ENCODE measurements at regions not wholly inside any gene's neighbourhood (a gene's known extent, or its start where the extent isn't known, plus 50 kb on each side); places are given as distances from the start of the nearest gene placed in this dataset.

GRCh38 chr22:48566741-48567140 lies 1260.9 kb downstream of the BRD1 start:
- H3K4me1 ChIP-seq = peaks cover 0 to 10% (median 5%) of the 10 kb centered on the region in 4 donors
- H3K27me3 ChIP-seq = peaks cover 0 to 62% (median 3%) of the 10 kb centered on the region in 3 donors
- WGBS, 5 donors = 17 to 39% (median 30%) methylated on average over 13 of the region's 13 CpGs
- peak overlapping the region in 1 of 4 donors; percentile 9 for H3K4me3 ChIP-seq
- peaks cover 0 to 16% (median 10%) of the 10 kb centered on the region in 4 donors for H3K9me3 ChIP-seq
- no peak overlapping the region for H3K27ac ChIP-seq
- H3K36me3 ChIP-seq = no peaks in the 10 kb centered on the region
- no peak for DNase-seq
- intact Hi-C loops (cut with DNase I; ENCODE audit: low total_unique reads) = no loop called here
- TF ChIP-seq CTCF (IDR thresholded peaks at IDR 0.05) (no peak), EP300 (IDR thresholded peaks at IDR 0.05) (no peak), POLR2A (IDR thresholded peaks at IDR 0.05) (no peak), POLR2AphosphoS5 (IDR thresholded peaks at IDR 0.05) (no peak)

- intact Hi-C loops (cut with DNase I; ENCODE audit: low total_unique reads) = no loop called here
- TF ChIP-seq EP300 (IDR thresholded peaks at IDR 0.05) (no peak), POLR2A (IDR thresholded peaks at IDR 0.05) (no peak), CTCF (IDR thresholded peaks at IDR 0.05) (no peak), POLR2AphosphoS5 (IDR thresholded peaks at IDR 0.05) (no peak)
- no peaks in the 10 kb centered on the region for H3K36me3 ChIP-seq
- H3K4me3 ChIP-seq = no peak overlapping the region
- peaks cover 0 to 62% (median 3%) of the 10 kb centered on the region in 3 donors for H3K27me3 ChIP-seq
- DNase-seq = no peak
- peaks cover 0 to 15% (median 8%) of the 10 kb centered on the region in 4 donors for H3K9me3 ChIP-seq
- no peak overlapping the region for H3K27ac ChIP-seq
- 83 to 93% (median 91%) methylated on average over 3 of the region's 3 CpGs for WGBS, 5 donors
- H3K4me1 ChIP-seq = peaks cover 0 to 10% (median 5%) of the 10 kb centered on the region in 4 donors
These were observed 1261.7 kb downstream of the BRD1 start for GRCh38 chr22:48565901-48566501.

- H3K4me1 ChIP-seq = peaks cover 0 to 10% (median 5%) of the 10 kb centered on the region in 4 donors
- H3K27me3 ChIP-seq = peaks cover 0 to 61% (median 3%) of the 10 kb centered on the region in 3 donors
- WGBS, 5 donors = 80 to 90% (median 83%) methylated on average over 9 to 10 of the region's 10 CpGs
- no peaks in the 10 kb centered on the region for H3K36me3 ChIP-seq
- DNase-seq = no peak
- H3K4me3 ChIP-seq = no peak overlapping the region
- intact Hi-C loops (cut with DNase I; ENCODE audit: low total_unique reads) = no loop called here
- no peak overlapping the region for H3K27ac ChIP-seq
- peaks cover 0 to 5% (median 0%) of the 10 kb centered on the region in 4 donors for H3K9me3 ChIP-seq
- TF ChIP-seq POLR2A (IDR thresholded peaks at IDR 0.05) (no peak), CTCF (IDR thresholded peaks at IDR 0.05) (no peak), EP300 (IDR thresholded peaks at IDR 0.05) (no peak), POLR2AphosphoS5 (IDR thresholded peaks at IDR 0.05) (no peak)
These were observed 1262.7 kb downstream of the BRD1 start for GRCh38 chr22:48564995-48565394.

- TF ChIP-seq POLR2AphosphoS5 (IDR thresholded peaks at IDR 0.05) (no peak), EP300 (IDR thresholded peaks at IDR 0.05) (no peak), CTCF (IDR thresholded peaks at IDR 0.05) (no peak), POLR2A (IDR thresholded peaks at IDR 0.05) (no peak)
- 89 to 95% (median 93%) methylated on average over 17 of the region's 17 CpGs for WGBS, 5 donors
- H3K4me1 ChIP-seq = peaks cover 0 to 10% (median 5%) of the 10 kb centered on the region in 4 donors
- H3K27me3 ChIP-seq = peaks cover 0 to 55% (median 3%) of the 10 kb centered on the region in 3 donors
- no peaks in the 10 kb centered on the region for H3K9me3 ChIP-seq
- DNase-seq = no peak
- no peak overlapping the region for H3K4me3 ChIP-seq
- intact Hi-C loops (cut with DNase I; ENCODE audit: low total_unique reads) = no loop called here
- H3K27ac ChIP-seq = no peak overlapping the region
- no peaks in the 10 kb centered on the region for H3K36me3 ChIP-seq
These were observed 1263.7 kb downstream of the BRD1 start for GRCh38 chr22:48563966-48564330.
